GM23248 (cell line): ENCODE measurements at regions not wholly inside any gene's neighbourhood (a gene's known extent, or its start where the extent isn't known, plus 50 kb on each side); places are given as distances from the start of the nearest gene placed in this dataset.

ENCODE experiments used
- EZH2 ChIP-seq: fragments of 200-600 bp; sonication (generic); IDR thresholded peaks from 2 replicates; pipeline ENCODE4 v1.6.1; 2018; ENCODE audit warnings: antibody characterized with exemption, mild to moderate bottlenecking; ENCODE audit not compliant: insufficient read depth, poor library complexity, severe bottlenecking
- EZH2phosphoT487 ChIP-seq: fragments of 200-600 bp; sonication (generic); IDR thresholded peaks from 2 replicates; pipeline ENCODE4 v1.6.1; 2018; ENCODE audit warnings: antibody characterized with exemption, moderate library complexity, mild to moderate bottlenecking, low read depth; ENCODE audit not compliant: insufficient read depth

- TF ChIP-seq EZH2, result no peak
- TF ChIP-seq EZH2phosphoT487, result no peak
Measured at GRCh38 chr11:71333473-71333872, 81.1 kb upstream of the SHANK2 start.
